ENCODE measurements at regions not wholly inside any gene's neighbourhood (a gene's known extent, or its start where the extent isn't known, plus 50 kb on each side); places are given as distances from the start of the nearest gene placed in this dataset.
"Not testable (repeated sequence)": the region's sequence is repeated elsewhere in the genome, so short reads cannot be mapped to it uniquely, and the experiment has no call there.

DNA sequence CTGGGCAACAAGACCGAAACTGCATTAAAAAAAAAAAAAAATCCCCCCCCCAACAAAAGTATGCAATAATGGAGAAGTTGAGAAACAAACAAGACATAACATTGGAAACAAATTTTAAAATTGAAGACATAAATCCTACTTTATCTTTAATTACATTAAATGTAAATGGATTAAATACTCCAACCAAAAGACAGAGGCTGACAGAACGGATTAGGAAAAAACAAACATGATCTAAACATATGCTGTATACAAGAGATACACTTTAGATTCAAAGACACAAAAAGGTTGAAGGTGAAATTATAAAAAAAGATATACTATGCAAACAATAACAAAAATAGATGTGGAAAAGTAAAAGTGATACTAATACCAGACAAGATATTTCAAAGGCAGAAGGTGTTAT is 350.8 kb upstream of the RGPD4 start:
- DNase-seq: no peak

DNA sequence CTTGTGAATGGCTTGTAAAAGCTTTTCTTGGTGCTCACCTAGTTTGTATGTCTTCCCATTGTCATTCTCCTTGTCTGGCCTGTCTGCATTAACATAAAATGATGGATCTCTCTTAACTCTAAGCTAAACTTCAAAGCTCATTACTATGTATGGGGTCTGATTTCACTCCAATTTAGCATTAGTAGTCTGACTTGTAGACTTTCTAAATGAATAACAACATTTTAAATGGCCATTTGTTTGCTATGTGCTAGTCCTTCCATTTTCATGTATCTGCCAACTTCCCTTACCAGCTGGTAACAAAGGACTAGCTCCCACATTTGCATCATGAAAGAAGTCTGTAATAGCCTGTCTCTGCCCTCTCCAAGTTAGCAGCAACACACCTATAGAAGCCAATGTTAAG is 324.2 kb upstream of the RGPD4 start:
- DNase-seq: no peak

DNA sequence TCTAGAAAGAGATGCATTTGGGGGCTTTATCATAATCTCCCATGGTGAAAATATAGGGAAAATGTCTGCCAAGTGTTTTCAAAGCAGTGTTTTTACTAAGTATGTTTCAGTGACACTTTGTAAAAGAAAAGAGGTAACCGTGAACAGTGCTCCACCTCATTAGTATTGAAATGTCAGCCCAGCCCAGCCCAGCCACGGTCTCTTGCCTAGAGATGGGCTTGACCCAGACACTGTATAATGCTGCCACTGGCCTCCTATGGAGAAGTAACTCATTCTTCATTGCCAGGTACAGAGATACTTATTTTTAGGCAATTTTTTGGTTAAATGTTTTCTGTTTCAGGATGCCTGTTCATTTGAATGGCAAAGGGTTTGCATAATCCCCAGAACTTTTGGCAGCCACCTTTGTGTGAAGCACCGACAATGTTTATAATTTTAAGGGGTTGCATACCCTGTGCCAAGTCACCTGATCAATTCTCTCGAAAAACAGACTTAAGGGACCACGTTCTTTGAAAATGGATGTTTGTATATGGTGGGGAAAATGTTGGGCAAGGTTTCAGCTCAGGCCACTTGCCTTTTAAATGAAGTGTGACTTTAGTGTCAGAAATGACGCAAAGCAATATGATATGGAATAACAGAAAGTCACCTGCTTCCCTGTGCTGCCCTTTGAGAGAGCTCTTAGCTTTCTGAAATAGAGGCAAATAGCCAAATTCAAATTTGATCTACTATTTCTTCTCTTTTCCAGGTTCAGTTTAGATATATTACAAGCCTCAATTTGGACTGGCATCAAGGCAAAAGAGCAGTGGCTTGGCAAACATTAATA is 314.5 kb upstream of the RGPD4 start:
- DNase-seq: no peak

DNA sequence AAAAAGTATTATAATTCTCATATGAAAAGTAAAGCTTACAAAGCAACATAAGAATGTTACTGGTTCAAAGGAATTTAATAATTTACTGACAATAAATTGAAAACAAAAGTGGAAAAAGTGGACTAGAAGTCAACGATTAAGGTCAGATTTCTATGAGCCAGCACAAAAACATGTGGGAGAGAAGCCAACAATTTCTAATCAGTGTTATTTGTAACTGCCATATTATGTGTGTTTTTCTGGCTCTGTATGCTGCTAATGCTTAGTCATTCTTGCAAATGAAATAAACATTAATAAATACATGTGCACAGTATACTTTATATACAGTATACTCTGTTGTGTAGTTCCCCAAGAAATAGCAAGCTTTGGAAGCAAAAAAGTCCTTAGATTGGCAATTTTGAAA is 301.3 kb upstream of the RGPD4 start:
- no peak for DNase-seq

DNA sequence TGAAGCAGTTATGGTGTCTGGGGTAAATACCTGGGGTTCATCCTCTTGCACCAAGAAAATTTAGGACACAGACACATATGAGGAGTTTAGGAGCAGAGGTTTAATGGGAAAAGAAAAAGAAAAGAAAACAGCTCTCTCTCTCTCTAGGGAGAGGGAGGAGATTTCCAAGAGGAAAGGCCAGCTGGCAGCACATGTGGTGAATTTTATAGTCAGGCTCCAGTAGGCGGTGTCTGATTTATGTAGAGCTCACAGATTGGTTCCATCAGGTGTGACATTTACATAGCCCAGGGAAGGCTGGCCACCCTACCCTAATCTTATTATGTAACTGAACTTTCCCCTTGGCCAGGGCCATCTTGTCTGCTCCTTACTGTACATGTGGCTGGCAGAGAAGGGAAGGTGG is 297.5 kb upstream of the RGPD4 start:
- DNase-seq: peak; percentile 74

DNA sequence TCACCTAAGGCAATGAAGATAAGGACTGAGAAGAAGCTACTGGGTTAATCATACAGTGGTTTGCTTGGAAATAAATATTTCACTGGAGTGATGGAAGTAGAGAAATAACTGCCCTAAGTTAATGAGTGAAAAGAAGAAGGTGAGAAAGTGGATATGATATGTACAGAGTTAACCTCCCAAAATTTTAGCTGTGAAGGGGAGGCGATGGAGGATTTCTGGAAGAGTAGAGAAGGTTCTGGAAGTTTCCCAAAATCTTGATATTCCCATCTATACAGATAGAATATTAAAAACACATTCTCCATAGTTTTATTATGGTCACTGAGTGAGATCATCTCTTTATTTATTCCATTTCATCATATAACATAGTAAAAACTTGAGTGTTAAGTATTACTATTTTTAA is 296.6 kb upstream of the RGPD4 start:
- no peak for DNase-seq

DNA sequence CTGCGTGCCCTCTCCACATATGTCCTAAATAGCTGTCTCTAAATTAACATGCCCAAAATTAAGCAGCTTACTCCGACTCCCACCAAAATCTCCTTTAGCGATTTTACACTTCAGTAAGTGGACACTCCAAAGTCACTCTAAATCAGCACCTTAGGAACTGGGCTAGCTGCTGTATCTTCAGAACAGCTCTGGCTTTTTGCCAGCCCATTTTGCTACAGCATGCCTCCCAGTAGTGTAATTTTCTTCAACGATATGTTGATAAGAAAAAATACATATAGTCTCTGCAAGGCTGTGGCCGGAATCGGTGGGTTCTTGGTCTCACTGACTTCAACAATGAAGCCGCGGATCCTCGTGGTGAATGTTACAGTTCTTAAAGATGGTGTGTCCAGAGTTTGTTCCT is 291.8 kb upstream of the RGPD4 start:
- no peak for DNase-seq

DNA sequence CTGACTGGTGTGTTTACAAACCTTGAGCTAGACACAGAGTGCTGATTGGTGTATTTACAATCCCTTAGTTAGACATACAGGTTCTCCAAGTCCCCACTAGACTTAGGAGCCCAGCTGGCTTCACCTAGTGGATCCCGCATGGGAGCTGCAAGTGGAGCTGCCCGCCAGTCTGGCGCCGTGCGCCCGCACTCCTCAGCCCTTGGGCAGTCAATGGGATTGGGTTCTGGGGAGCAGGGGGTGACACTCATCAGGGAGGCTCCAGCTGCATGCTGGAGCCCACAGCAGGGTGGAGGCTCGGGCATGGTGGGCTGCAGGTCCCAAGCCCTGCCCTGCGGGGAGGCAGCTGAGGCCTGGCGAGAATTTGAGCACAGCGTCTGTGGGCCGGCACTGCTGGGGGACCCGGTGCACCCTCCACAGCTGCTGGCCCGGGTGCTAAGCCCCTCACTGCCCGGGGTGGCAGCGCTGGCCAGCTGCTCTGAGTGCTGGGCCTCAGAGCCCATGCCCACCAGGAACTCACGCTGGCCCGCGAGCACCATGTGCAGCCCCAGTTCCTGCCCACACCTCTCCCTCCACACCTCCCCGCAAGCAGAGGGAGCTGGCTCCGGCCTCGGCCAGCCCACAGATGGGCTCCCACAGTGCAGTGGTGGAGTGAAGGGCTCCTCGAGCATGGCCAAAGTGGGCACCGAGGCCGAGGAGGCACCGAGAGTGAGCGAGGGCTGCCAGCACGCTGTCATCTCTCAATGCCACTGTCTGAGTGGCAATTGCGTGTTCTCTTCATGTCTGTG is 290.6 kb upstream of the RGPD4 start:
- not testable (repeated sequence) for DNase-seq

DNA sequence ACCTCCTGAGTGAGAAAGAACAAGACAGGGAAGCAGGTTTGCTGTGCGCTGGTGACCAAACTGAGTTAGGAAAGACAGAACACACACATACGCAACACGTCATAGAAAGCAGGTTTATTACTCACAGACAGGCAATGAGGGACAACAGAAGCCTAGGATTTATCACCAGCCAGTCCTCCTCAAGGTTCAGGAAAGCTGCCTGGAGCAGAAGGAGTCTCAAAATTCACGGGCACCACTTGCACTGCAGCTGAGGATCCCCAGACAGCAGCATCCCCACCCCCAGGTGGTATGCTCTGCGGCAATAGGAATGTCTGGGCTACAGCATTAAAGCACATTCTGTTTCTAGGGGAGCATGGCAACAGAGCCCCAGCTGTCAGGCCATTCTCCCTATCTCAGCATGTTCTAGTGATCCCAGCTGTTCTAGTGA is 284.4 kb upstream of the RGPD4 start:
- peak; percentile 42 for DNase-seq

DNA sequence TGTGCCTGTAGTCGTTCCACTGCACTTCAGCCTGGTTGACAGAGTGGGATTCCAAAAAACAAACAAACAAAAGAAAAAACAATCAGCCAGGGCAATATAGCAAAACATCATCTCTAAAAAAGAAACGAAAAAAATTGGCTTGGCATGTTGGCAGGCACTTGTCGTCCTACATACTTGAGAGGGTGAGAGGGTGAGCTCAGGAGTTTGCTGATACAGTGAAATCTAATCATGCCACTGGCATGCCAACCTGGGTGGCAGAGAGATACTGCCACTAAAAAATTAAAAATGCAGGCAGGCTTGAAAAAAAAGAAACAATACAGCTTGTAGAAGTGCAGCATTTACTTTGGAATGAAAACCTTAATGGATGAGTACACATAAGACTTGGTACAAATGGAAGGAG is 282.9 kb upstream of the RGPD4 start:
- no peak for DNase-seq

DNA sequence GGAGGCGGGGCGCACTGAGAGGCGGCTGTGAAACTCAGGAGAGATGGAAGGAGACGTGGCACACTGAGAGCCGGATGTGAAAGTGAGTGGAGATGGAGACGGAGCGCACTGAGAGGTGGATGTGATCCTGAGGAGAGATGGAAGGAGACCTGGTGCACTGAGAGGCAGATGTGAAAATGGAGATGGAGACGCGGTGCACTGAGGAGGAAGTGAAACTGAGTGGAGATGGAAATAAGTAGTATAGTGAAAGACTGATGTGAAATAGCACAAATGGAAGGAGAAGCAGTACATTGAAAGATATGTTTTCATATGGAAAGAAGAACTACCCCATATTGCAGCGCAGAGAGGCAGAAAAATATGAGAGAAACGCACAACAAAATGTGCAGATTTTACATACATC is 281.6 kb upstream of the RGPD4 start:
- no peak for DNase-seq

DNA sequence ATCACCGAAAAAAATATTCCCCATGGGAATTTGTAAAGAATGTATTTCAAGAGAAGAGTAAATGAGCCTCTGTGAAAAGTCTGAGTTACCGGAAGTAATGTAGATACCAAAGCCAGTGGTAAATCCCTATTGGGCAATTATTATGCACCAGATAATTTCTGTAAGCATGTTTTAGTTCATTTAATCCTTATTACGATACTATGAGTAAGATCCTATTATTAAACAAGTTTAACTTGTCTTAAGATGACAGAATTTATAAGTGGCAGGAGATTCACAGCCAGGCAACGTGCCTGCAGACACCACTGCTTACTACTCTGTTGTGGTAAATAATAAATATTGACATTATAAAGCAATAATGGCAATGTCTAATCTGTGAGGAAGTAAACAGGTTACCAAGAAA is 280.8 kb upstream of the RGPD4 start:
- DNase-seq: no peak

DNA sequence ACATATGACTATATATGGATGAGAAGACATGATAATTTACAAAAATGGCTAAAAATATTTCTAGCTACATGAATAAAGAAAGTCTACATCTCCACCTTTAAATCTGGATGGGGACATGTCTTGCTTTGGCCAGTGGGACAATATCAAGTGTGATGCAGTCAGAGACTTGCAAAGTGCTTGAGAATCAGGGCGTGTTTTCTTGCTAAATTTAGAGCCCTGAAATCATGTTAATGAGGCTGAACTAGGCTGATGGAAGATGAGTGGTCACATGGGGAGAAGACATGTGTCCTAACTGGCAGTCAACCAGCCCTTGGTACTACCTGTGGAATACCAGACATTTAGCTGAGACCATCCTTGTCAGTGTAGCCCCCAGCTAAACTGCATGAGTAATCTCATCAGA is 278.5 kb upstream of the RGPD4 start:
- DNase-seq: no peak

DNA sequence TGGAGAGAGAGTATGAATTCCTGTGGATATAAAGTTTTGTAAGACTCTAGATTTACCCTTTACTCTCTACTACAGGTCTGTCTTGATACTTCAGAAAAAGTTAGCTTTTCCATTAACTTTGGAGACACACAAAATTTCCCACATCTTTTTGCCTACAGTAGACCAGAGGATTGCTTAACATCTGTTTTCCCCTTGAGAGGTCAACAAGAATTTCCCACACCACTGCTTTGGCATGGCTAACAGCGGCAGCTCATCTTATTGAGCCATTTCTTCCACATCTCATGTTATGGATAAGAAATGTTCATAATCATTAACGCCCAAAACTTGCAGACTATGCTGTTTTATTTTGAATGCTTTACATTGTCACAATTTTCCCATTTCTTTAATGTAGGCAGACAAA is 273.6 kb upstream of the RGPD4 start:
- DNase-seq: no peak

DNA sequence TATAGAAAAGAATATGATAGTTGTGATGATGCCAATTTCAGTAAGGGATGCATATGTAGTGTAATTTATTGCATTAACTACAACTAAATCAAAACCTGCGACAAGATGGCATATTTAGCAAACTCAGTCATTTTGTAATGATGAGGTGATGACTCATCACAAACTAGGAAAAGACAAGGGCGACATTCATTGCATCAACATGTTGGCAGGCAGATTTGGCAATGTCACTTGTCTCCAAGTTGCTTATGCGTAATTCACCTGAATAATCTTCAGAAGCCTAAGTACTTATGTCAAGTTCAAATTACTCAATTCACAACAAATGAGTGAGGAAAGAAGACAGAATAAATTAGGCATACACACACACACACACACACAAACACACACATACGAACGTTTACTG is 273.2 kb upstream of the RGPD4 start:
- DNase-seq: no peak

DNA sequence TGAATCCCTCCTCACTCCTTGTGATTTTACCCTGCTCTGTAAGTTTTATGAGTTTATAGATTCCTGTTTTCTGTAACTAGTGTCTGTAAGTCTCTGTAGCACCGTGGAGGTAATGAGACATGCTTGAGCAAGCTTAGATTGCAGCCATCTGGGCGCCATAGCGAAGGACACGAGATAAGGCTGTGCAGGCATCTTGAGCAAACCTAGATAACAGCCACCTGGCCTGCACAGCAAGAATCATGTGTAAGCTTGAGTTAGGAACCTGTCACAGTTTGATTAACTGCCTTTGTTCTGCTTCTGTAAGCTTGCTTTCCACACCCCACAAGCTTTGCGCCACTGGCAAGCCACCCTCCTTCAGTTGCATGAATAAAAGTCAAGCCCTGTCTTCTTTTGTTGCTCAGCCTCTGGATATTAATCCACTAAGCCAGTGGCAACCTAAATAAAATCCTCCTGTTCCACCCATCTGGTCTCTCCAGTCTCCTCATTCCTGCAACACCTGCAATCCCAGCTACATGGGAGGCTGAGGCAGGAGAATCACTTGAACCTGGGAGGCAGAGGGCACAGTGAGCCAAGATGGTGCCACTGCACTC is 270.6 kb upstream of the RGPD4 start:
- no peak for DNase-seq

DNA sequence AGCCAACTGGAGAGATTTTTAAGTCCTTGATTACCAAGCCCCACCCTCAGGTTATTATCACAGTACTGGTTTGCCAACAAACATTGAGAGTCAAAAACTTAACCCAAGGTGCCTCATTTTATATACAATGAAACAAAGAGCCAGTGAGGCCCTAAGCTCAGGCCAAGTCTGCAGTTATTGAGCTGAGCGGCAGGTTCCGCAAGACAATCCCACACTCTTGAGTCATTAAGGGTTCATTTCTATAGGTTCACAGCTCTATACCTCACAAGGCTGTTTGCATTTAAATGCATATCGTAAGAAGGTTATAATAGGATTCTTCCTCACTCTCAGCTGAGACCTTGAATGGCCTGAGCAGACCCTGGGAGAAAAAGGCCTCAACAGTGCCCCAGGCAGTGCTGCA is 268.4 kb upstream of the RGPD4 start:
- DNase-seq: no peak

DNA sequence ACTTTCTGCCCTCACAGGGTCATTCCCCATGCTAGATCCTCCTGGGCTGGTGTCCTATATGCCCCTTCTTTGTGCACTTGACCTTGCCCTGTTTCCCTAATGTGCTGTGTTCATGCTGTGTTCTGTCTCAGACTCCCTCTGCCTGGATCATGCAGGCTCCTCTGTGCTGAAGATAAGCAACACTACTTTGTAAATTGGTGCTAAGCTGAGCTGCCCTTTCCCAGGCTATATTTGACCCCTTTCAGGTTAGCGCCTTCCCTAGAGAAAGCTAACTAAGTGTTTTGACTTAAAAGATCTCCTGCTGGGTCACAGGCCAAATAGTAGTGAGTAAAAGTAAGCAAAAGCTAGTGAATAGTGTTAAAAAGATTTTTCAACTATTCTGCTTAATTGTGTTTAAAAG is 257.2 kb upstream of the RGPD4 start:
- no peak for DNase-seq

DNA sequence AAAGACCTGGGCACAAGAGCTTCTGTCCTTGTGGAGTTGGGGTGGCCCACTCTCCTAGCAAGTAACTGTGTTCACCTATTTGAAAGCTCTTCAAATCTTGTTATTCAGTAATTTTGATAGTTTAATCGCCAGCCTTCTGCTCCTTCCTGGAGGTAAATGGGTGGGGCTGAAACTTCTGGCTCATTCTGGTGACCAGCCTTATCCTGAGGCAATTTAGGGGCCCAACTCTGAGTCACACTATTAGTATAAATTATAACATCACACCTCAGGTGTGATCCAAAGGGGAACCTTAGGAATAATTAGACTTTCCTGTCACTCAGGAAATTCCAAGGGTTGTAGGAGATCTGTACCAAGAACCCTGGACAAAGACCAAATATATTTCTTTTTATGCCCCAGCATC is 255.8 kb upstream of the RGPD4 start:
- DNase-seq: no peak

DNA sequence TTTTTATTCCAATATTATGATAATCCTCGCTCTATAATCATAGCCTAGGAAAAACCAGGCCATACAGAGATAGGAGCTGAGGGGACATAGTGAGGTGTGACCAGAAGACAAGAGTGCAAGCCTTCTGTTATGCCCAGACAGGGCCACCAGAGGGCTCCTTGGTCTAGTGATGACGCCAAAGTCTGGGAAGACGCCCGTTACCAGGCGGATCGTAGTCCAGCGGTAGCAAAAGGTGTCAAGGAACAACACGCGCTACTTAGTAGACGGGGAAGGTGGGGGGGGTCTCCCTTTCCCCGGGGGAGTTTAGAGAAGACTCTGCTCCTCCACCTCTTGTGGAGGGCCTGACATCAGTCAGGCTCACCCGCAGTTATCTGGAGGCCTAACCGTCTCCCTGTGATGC is 253.8 kb upstream of the RGPD4 start:
- DNase-seq: not testable (repeated sequence)

DNA sequence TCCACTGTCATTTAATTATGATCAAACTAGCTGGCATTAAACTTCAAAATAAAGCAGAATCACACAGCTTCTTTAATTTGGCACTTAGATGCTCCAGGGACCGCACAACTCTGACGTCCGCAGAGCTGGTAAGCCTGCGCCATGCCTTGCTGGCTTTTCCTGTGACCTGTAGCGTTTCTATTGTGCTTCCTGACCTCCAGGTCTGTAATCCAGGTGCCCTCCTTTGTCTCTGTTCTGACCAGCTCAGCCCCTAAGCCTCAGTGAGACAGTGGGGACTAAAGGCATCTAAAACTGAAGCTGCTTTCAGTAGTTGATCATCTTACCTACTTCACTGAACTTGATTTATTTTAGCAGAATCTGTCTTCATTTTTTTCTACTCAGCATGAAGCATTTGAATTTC is 249.7 kb upstream of the RGPD4 start:
- DNase-seq: no peak

DNA sequence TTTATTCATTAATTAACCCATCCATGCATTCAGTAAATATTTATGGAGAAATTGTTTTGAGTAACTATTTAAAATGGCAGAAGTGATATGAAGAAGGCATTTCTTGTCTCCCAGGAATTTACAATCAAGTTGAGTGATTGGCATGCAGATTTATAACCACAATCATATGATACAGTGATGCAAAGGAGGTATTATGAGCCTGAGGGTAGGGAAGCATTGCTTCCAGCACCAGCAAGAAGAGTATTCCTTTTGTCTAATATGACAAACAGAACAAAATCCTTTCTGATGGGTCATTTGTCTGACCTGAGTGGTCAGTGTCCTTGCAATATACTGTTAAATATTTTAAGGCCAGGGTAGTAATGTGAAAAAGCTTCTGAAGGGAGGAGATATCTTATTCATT is 244.2 kb upstream of the RGPD4 start:
- DNase-seq: no peak

DNA sequence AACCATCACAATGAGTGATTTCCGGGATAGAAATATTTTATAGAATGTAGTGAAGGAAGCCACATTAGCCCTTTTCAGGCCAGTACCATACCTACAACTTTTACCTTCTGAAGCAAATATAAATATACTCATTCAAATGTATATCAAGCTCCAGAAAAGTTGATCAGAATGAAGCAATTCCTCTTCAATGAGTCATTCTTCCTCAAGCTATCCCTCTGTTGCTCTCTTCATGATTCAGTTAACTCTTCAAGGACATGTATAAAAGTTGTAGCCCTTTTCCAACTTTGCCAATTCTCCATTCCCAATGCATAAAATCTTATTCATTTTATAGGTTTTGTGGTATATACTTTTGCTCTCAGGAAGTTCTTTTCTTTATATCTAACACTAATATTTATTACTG is 242.1 kb upstream of the RGPD4 start:
- DNase-seq: no peak

DNA sequence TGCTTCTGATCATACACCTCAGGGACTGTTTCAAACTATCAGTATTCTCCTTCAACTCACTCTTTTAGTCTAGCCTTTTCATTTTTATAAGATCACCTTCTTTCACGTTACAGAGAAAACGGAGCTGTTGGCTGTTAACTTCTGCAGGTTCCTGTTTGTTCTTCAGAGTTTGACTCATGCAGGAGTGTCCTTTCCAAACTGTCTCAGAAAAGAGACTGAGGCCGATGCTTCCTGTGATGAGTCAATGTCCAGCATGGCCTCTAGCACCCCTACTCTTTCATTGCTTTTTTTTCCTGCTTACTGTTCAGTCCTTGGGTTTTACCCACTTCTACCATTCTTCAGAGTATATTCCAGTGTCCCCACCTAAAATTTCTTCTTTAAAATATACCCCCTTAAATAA is 240.8 kb upstream of the RGPD4 start:
- DNase-seq: no peak
